Neural cell (in vitro differentiated cells): ENCODE measurements at regions not wholly inside any gene's neighbourhood (a gene's known extent, or its start where the extent isn't known, plus 50 kb on each side); places are given as distances from the start of the nearest gene placed in this dataset.

Experiments used
- H2AFZ ChIP-seq: fragments of 200-600, 300-800 bp; sonication (generic), shearing (Covaris generic); 2 replicates; pipeline ENCODE4 v1.6.0; 2014; ENCODE audit warnings: low read depth, mild to moderate bottlenecking, antibody characterized with exemption, low read length, moderate library complexity
- H3F3A ChIP-seq: fragments of 200-600 bp; shearing (Covaris generic); 2 replicates; pipeline ENCODE4 v1.6.1; 2016; ENCODE audit warnings: mild to moderate bottlenecking, moderate library complexity, mixed read lengths, antibody characterized with exemption, low read length; ENCODE audit not compliant: insufficient read depth, poor library complexity, severe bottlenecking
- H3K27ac ChIP-seq: fragments of 200-600, 300-800 bp; sonication (generic), shearing (Covaris generic); 2 replicates; pipeline ENCODE4 v1.5.1; 2014; ENCODE audit warnings: mild to moderate bottlenecking, low read length, moderate library complexity
- H3K27me3 ChIP-seq: fragments of 300-800, 200-600 bp; sonication (generic), shearing (Covaris generic); 2 replicates; pipeline ENCODE4 v1.6.0; 2014; ENCODE audit warnings: mild to moderate bottlenecking, low read depth, low read length, moderate library complexity; ENCODE audit not compliant: insufficient read depth
- H3K36me3 ChIP-seq: fragments of 300-800, 200-600 bp; sonication (generic), shearing (Covaris generic); 2 replicates; pipeline ENCODE4 v1.5.1; 2014; ENCODE audit warnings: mild to moderate bottlenecking, antibody characterized with exemption, low read length, moderate library complexity; ENCODE audit not compliant: insufficient read depth
- H3K4me2 ChIP-seq: fragments of 300-800, 200-600 bp; sonication (generic), shearing (Covaris generic); 2 replicates; pipeline ENCODE4 v1.6.0; 2014; ENCODE audit warnings: mild to moderate bottlenecking, low read length
- H3K4me3 ChIP-seq: fragments of 300-800, 200-600 bp; sonication (generic), shearing (Covaris generic); 2 replicates; pipeline ENCODE4 v1.5.1; 2014; ENCODE audit warnings: mild to moderate bottlenecking, low read length, moderate library complexity
- H3K79me2 ChIP-seq: fragments of 200-600 bp; shearing (Covaris generic); replicated peaks from 2 replicates; pipeline ENCODE4 v1.6.0; 2014; ENCODE audit warnings: mild to moderate bottlenecking, low read length, moderate library complexity; ENCODE audit not compliant: insufficient read depth
- H3K9ac ChIP-seq: fragments of 300-800, 200-600 bp; sonication (generic), shearing (Covaris generic); 2 replicates; pipeline ENCODE4 v1.6.1; 2016; ENCODE audit warnings: mild to moderate bottlenecking, low read length, mixed read lengths
- H3K9me2 ChIP-seq: fragments of 200-600 bp; shearing (Covaris generic); 2 replicates; pipeline ENCODE4 v1.6.1; 2016; ENCODE audit warnings: mild to moderate bottlenecking, low read length, mixed read lengths; ENCODE audit not compliant: insufficient read depth
- H3K9me3 ChIP-seq: fragments of 200-600, 300-800 bp; sonication (generic), shearing (Covaris generic); 2 replicates; pipeline ENCODE4 v1.6.1; 2016; ENCODE audit warnings: mild to moderate bottlenecking, mixed run types, low read length, moderate library complexity, mixed read lengths
- H4K20me1 ChIP-seq: fragments of 200-600 bp; shearing (Covaris generic); 2 replicates; pipeline ENCODE4 v1.6.1; 2016; ENCODE audit warnings: mild to moderate bottlenecking, mixed run types; ENCODE audit not compliant: insufficient read depth
- CTCF ChIP-seq: fragments of 450-650 bp; IDR thresholded peaks from 2 replicates; pipeline ENCODE4 v1.5.1; 2014; ENCODE audit warnings: antibody characterized with exemption, mild to moderate bottlenecking, moderate library complexity; ENCODE audit not compliant: poor library complexity, severe bottlenecking
- EP300 ChIP-seq: fragments of 450-650 bp; conservative IDR thresholded peaks from 2 replicates; pipeline ENCODE4 v1.6.1; 2014; ENCODE audit warnings: antibody characterized with exemption, mild to moderate bottlenecking, moderate library complexity; ENCODE audit not compliant: poor library complexity, severe bottlenecking
- EZH2 ChIP-seq: fragments of 200-600, 300-800 bp; shearing (Covaris generic), sonication (generic); IDR thresholded peaks from 2 replicates; pipeline ENCODE4 v1.6.1; 2014; ENCODE audit warnings: antibody characterized with exemption, low read length, borderline replicate concordance, mild to moderate bottlenecking; ENCODE audit not compliant: insufficient read depth, poor library complexity, severe bottlenecking
- MXI1 ChIP-seq: fragments of 450-650 bp; conservative IDR thresholded peaks from 2 replicates; pipeline ENCODE4 v1.6.1; 2014; ENCODE audit warnings: antibody characterized with exemption, mild to moderate bottlenecking; ENCODE audit not compliant: poor library complexity, severe bottlenecking
- POLR2AphosphoS5 ChIP-seq: IDR thresholded peaks from 2 replicates; pipeline ENCODE4 v1.6.1; 2012
- RAD21 ChIP-seq: fragments of 450-650 bp; conservative IDR thresholded peaks from 2 replicates; pipeline ENCODE4 v1.6.1; 2014; ENCODE audit warnings: antibody characterized with exemption, mild to moderate bottlenecking, moderate library complexity
- REST ChIP-seq: IDR thresholded peaks from 2 replicates; pipeline ENCODE4 v1.6.1; 2012; ENCODE audit warnings: borderline replicate concordance
- SMC3 ChIP-seq: fragments of 450-650 bp; conservative IDR thresholded peaks from 2 replicates; pipeline ENCODE4 v1.6.1; 2014; ENCODE audit warnings: antibody characterized with exemption, mild to moderate bottlenecking, moderate library complexity; ENCODE audit not compliant: poor library complexity
- TAF1 ChIP-seq: IDR thresholded peaks from 2 replicates; pipeline ENCODE4 v1.6.1; 2012; ENCODE audit warnings: low read depth

DNA sequence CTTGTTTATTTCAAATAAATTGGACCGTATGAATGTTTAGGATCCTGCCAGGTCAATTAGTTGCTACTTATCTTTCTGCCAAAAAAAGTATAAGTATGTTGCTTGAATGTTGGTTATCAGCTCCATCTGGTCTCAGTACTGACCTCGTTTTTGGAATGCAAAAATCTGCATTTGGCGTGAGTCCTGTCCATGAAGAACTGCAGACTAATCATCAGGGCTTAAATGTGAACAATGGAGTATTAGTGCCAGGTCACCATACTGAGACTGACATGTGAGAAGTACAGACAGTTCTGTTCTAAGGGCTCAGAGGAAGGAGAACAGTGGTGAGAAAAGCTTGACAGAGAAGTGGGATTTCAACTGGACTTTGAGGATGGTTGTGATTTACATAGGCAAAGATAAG lies 393.1 kb upstream of the SLC14A2 start:
- no peaks in the 10 kb centered on the region for H3K9me3 ChIP-seq
- no peaks in the 10 kb centered on the region for H3K27me3 ChIP-seq
- H3K9ac ChIP-seq = no peak overlapping the region
- no peak overlapping the region for H3K4me3 ChIP-seq
- no peak overlapping the region for H2AFZ ChIP-seq
- TF ChIP-seq EZH2 (no peak), POLR2AphosphoS5 (no peak), EP300 (no peak), SMC3 (no peak), TAF1 (no peak), RAD21 (no peak), MXI1 (no peak), CTCF (no peak), REST (no peak)
- no peaks in the 10 kb centered on the region for H3F3A ChIP-seq
- no peaks in the 10 kb centered on the region for H3K79me2 ChIP-seq
- H3K36me3 ChIP-seq = no peaks in the 10 kb centered on the region
- no peak overlapping the region for H3K27ac ChIP-seq
- H3K9me2 ChIP-seq = no peaks in the 10 kb centered on the region
- no peaks in the 10 kb centered on the region for H4K20me1 ChIP-seq
- H3K4me2 ChIP-seq = no peak overlapping the region

DNA sequence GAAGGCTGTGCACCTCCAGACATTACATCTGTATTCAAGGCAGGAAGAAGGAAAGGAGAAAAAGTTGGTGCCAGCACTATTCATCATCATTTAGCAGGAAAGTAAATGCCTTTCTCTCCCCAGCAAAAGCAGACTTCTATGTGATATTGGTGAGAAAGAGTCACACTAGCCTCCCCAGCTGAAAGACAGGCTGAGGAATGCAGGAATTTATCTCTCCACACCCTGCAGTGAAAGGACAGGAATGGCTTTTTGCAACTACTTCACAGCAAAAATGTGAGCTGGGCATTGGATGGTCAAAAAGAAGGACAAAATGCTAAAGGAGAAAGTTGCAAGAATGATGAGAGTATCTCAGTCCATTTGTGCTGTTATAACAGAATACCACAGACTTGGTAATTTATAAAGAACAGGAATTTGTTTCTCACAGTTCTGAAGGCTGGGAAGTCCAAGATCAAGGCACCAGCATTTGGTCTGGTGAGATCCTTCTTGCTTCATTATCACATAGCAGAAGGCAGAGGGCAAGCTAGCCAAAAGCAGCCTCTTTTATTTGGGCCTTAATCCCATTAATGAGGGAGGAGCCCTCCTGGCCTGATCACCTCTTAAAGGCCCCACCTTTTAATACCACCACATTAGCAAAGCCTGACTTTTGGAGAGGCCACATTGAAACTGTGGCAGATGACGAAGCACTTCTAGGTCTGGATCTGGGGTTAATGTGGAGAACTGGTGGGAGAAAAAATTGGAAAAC lies 388.1 kb upstream of the SLC14A2 start:
- Histone ChIP-seq H3K27ac (no peak overlapping the region), H3K9me2 (no peaks in the 10 kb centered on the region), H3K9ac (no peak overlapping the region), H3F3A (no peaks in the 10 kb centered on the region), H3K27me3 (no peaks in the 10 kb centered on the region), H3K4me3 (no peak overlapping the region), H3K36me3 (no peaks in the 10 kb centered on the region), H3K9me3 (no peaks in the 10 kb centered on the region), H2AFZ (no peak overlapping the region), H3K79me2 (no peaks in the 10 kb centered on the region), H3K4me2 (no peak overlapping the region), H4K20me1 (no peaks in the 10 kb centered on the region)
- TF ChIP-seq EP300 = no peak
- TF ChIP-seq CTCF = no peak
- no peak for TF ChIP-seq POLR2AphosphoS5
- TF ChIP-seq EZH2 = no peak
- TF ChIP-seq MXI1 = no peak
- TF ChIP-seq SMC3 = no peak
- TF ChIP-seq REST = no peak
- TF ChIP-seq TAF1 = no peak
- TF ChIP-seq RAD21 = no peak
